Common myeloid progenitor, CD34-positive (primary cell): ENCODE measurements at regions not wholly inside any gene's neighbourhood (a gene's known extent, or its start where the extent isn't known, plus 50 kb on each side); places are given as distances from the start of the nearest gene placed in this dataset.
A peak's percentile ranks its signal among the peaks of the same experiment; 100 is the strongest.

Experiments
- CTCF ChIA-PET: fragments of 350-600 bp; sonication (Branson Sonifier 250); formaldehyde crosslinking; loops from one replicate; lab custom pipeline; 2021; ENCODE audit warnings: antibody characterized with exemption; lab: Charles Lee
- POLR2A ChIA-PET: fragments of 350-600 bp; sonication (Branson Sonifier 250); formaldehyde crosslinking; loops from one replicate; lab custom pipeline; 2021; ENCODE audit warnings: antibody characterized with exemption; lab: Charles Lee
- DNase-seq, 3 donors: peaks; one replicate each; pipeline versions ENCODE4 v3.0.0 to v3.0.0-alpha.2; 2013
- H3K27ac ChIP-seq, 2 experiments: 1 replicate in 1 of 2; 2 replicates in 1 of 2; pipeline ENCODE4 v1.7.0; 2013; ENCODE audit warnings: inconsistent platforms in 2 of 2, low read length in 2 of 2, mild to moderate bottlenecking in 2 of 2, low read depth in 1 of 2, moderate library complexity in 1 of 2; ENCODE audit not compliant: severe bottlenecking in 2 of 2, insufficient read depth in 1 of 2, poor library complexity in 1 of 2
- H3K27me3 ChIP-seq, 5 experiments: replicated peaks in 2 of 5; 1 replicate in 3 of 5; 2 replicates in 2 of 5; pipeline versions ENCODE4 v1.6.1 to v1.7.0; 2013; ENCODE audit warnings: low read length in 4 of 5, mild to moderate bottlenecking in 2 of 5, moderate library complexity in 2 of 5, inconsistent platforms in 1 of 5; ENCODE audit not compliant: insufficient read depth in 5 of 5, control insufficient read depth in 4 of 5
- H3K36me3 ChIP-seq, 4 experiments: 1 replicate in 2 of 4; 2 replicates in 2 of 4; pipeline versions ENCODE4 v1.6.1 to v1.7.0; 2013; ENCODE audit warnings: low read length in 3 of 4, control low read depth in 1 of 4, mild to moderate bottlenecking in 1 of 4; ENCODE audit not compliant: control insufficient read depth in 4 of 4, insufficient read depth in 4 of 4
- H3K4me1 ChIP-seq, 4 experiments: 1 replicate in 3 of 4; 2 replicates in 1 of 4; pipeline versions ENCODE4 v1.6.1 to v1.7.1; 2013; ENCODE audit warnings: low read length in 3 of 4, mild to moderate bottlenecking in 3 of 4, control low read depth in 1 of 4, inconsistent platforms in 1 of 4, moderate library complexity in 1 of 4; ENCODE audit not compliant: control insufficient read depth in 4 of 4, insufficient read depth in 4 of 4; ENCODE audit errors: control extremely low read depth in 1 of 4
- H3K4me3 ChIP-seq, 7 experiments: 1 replicate in 4 of 7; 2 replicates in 3 of 7; pipeline versions ENCODE4 v1.5.1 to v1.7.0; 2013; ENCODE audit warnings: mild to moderate bottlenecking in 7 of 7, low read length in 6 of 7, moderate library complexity in 6 of 7, inconsistent platforms in 2 of 7, low read depth in 2 of 7, control low read depth in 1 of 7; ENCODE audit not compliant: insufficient read depth in 4 of 7, control insufficient read depth in 1 of 7; ENCODE audit errors: extremely low read depth in 1 of 7
- H3K9me3 ChIP-seq, 5 experiments: 1 replicate in 4 of 5; 2 replicates in 1 of 5; pipeline versions ENCODE4 v1.6.1 to v1.7.1; 2013; ENCODE audit warnings: low read length in 4 of 5, mild to moderate bottlenecking in 2 of 5, inconsistent platforms in 1 of 5, low read depth in 1 of 5, moderate library complexity in 1 of 5; ENCODE audit not compliant: control insufficient read depth in 4 of 5, insufficient read depth in 2 of 5; ENCODE audit errors: control extremely low read depth in 1 of 5
- WGBS: methylation state at CpG from one replicate; pipeline ENCODE4 v1.1.5; 2013; ENCODE audit not compliant: insufficient coverage; 5-methylcytosine and 5-hydroxymethylcytosine counted together

DNA sequence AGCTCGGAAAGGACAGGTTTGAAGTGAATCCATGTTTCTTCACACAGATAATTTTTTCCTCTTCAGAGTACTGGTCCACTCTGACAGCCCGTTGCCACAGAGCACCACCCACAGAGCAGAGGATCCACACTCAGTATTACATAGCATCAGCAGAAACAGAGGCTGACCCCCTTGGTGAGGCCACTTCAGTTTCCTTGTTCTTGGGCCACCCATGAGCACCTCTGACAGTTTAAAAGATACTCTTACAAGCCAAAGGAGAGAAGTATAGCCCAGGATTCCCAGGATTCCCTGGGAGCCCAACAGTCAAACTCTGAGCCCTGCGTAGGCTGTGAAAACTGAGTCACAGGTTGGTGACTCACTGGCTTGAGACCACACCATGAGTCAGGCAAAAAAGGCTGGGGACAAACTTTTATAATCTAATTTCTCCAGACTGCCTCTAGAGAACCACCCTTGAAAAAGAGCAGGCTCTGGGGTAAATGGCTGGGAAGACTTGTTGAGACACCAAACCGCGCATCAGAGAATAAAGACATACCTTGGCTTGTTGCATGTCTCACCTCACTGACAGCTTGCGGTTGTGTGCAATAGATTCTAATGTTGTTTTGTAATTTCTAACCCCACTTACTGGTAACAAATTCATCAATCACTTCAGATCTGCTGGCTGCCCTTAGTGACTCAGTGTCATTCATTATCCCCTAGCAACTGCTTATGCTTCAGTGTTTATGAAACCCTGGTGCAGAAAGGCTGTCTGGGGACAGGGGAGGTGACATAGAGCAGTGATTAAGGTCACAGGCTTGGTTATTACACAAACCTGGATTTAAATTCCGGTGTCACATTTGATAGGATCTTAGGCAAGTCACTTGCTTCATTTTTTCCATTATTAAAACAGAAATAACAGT lies 56.9 kb upstream of the PRSS23 start:
- WGBS = 93% methylated on average over 4 of the region's 7 CpGs
- ChIA-PET CTCF (interaction anchor here (0.6 kb wide), 1 partner anchor 1840 kb away, joined by 3 read pairs; no protein-coding TSS in a partner anchor), POLR2A (no interaction called here)
- no peaks in the 10 kb centered on the region for H3K27me3 ChIP-seq
- H3K4me1 ChIP-seq = peaks cover 0 to 7% (median 0%) of the 10 kb centered on the region in 4 experiments
- H3K27ac ChIP-seq = peak overlapping the region in 1 of 2 experiments; percentile 55
- H3K9me3 ChIP-seq = peaks cover 0 to 3% (median 0%) of the 10 kb centered on the region in 5 experiments
- DNase-seq = peak; percentile 15 to 69 (median 68)
- H3K36me3 ChIP-seq = no peaks in the 10 kb centered on the region
- no peak overlapping the region for H3K4me3 ChIP-seq

DNA sequence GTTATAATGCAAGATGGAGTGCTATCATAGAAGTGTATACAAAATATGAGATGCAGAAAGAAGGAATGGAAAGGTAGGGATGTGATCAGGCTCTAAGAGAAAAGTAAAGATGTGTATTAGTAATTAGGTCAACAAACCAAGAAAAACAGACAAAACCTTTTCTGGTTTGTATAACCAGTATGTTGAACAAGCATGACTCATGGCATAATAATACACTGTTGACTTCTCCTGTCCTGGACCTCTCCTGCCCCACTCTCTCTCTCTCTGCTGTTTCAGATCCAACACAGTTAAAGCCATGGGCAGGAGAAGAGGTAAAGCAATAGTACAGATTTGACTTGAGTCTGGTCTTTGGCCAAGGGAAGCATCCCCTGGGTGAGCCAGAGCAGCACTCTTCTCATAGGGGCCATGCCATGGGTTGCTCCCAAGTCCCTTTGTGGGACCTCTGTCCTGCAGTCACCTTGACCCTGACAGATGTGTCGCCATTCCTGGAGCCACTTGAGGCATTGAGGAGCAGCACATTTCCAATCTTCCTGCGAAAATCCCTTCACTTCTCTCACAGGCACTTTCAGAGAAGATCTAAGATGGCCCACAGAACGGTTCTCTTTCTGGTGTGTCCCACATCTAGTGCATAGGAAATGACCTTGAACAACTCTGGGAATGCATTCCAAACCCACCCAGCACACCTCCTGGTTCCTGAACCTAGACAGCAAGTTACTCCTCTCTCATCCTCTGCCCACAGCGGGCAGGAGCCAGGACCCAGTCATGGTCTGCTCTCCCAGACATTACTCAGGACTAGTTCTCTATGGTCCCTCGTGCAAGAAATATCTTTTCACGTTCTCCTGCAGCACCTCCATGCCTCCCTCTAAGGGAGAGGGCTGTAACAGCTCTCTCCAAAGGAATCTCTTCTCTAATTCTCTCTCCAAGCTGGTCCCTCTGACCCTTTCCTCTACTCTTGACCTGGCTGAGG lies 58.2 kb upstream of the PRSS23 start:
- Histone ChIP-seq H3K36me3 (no peaks in the 10 kb centered on the region), H3K27me3 (no peaks in the 10 kb centered on the region), H3K9me3 (peaks cover 0 to 3% (median 0%) of the 10 kb centered on the region in 5 experiments), H3K4me3 (no peak overlapping the region), H3K27ac (no peak overlapping the region), H3K4me1 (peaks cover 0 to 7% (median 5%) of the 10 kb centered on the region in 4 experiments)
- no peak for DNase-seq
- ChIA-PET CTCF (no interaction called here), POLR2A (no interaction called here)
- 98% methylated on average over 6 of the region's 6 CpGs for WGBS

DNA sequence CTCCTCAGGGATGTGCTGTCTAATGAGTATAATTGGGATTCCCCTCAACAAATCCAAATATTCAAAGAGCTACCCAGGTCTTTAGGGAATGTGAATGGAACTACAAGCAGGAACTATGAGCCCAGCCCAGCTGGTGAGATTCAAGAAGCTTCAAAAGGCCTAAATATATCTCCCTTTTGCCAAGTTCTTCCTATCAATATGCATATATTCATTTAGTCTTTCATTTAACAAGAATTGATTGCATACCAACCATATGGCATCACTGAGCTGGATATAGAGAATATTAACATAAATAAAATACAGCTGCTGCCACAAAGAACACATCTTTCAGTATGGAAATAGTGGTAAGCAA lies 58.9 kb upstream of the PRSS23 start:
- no peak overlapping the region for H3K4me3 ChIP-seq
- ChIA-PET CTCF (interaction anchor here (1.1 kb wide), 1 partner anchor 8 kb away, joined by 4 read pairs; no protein-coding TSS in a partner anchor), POLR2A (no interaction called here)
- no peaks in the 10 kb centered on the region for H3K36me3 ChIP-seq
- DNase-seq = no peak
- peaks cover 0 to 3% (median 0%) of the 10 kb centered on the region in 5 experiments for H3K9me3 ChIP-seq
- no peak overlapping the region for H3K27ac ChIP-seq
- H3K27me3 ChIP-seq = no peaks in the 10 kb centered on the region
- peaks cover 0 to 7% (median 5%) of the 10 kb centered on the region in 4 experiments for H3K4me1 ChIP-seq

DNA sequence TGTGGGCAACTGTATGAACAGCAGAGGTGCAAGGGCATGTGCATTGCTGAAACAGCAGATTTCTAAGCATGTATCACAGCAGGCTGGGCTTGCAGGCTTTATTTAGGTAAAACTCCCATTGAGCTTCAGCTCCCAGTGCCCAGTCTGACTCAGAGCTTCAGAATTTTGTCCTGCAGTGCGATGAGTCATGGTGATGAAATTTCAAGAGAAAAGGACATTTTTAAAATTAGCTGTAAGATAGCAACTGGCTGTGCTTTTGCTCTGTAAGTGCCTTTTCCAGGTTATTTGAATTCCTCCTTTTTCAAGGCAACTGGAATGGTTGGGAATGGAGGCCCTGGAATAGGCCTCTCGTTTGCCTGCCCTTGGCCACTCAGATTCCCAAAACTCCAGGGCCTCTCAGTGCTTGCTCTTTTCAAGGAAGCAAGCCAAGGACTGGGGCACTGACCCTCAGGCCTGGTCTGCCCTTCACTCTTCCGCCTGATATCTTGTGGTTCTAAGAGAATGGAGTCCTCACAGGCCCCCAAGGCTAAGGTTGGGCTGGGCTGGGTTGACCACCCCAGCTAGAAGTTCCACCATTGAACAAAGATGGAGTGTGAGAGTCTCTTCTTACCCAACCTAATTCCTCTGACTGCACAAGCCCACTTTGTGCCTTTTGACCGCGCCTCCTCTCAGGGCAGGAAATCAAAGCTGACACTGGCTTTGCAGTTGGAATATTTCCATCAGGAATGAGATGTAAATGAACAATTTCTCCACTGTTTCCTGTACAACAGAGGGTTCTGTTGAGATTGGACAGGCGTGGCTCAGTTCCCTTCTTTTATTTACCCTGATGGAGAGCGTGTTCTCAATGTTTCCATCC lies 59.5 kb upstream of the PRSS23 start:
- H3K4me3 ChIP-seq = no peak overlapping the region

DNA sequence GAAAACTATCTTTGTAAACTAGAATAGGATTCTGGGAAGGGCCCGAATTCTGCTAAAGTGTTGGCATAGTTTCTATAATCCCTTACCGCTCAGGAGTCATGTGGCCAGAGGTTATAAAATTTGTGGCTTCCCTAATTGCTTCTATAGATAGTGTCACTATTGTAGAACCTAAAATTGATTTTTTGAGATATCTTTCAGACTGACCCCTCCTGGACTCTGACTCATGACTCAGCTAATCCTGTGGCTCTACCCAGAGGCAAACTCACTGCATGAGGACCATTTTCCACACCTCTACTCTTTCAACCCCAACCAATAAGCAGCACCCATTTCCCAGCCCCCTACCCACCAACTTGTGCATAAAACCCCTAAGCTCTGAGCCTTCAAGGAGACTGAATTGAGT lies 61.8 kb upstream of the PRSS23 start:
- no peaks in the 10 kb centered on the region for H3K27me3 ChIP-seq
- H3K9me3 ChIP-seq = no peaks in the 10 kb centered on the region
- peaks cover 0 to 7% (median 5%) of the 10 kb centered on the region in 4 experiments for H3K4me1 ChIP-seq
- no peak overlapping the region for H3K27ac ChIP-seq
- no peak for DNase-seq
- CTCF ChIA-PET = no interaction called here
- POLR2A ChIA-PET = no interaction called here
- H3K4me3 ChIP-seq = no peak overlapping the region
- H3K36me3 ChIP-seq = no peaks in the 10 kb centered on the region
- 80% methylated on average over 1 of the region's 2 CpGs for WGBS

More for the DNA sequence above, 59.5 kb upstream of the PRSS23 start:
- peak; percentile 14 to 69 (median 64) for DNase-seq
- POLR2A ChIA-PET = no interaction called here
- WGBS = 90% methylated on average over 4 of the region's 7 CpGs
- H3K9me3 ChIP-seq = peaks cover 0 to 3% (median 0%) of the 10 kb centered on the region in 5 experiments
- H3K27me3 ChIP-seq = no peaks in the 10 kb centered on the region
- peaks cover 0 to 7% (median 5%) of the 10 kb centered on the region in 4 experiments for H3K4me1 ChIP-seq
- no peak overlapping the region for H3K27ac ChIP-seq
- CTCF ChIA-PET = interaction anchor here (0.6 to 1.1 kb wide), 2 partner anchors 9 to 20 kb away, joined by 3 to 4 read pairs; no protein-coding TSS in a partner anchor
- H3K36me3 ChIP-seq = no peaks in the 10 kb centered on the region

DNA sequence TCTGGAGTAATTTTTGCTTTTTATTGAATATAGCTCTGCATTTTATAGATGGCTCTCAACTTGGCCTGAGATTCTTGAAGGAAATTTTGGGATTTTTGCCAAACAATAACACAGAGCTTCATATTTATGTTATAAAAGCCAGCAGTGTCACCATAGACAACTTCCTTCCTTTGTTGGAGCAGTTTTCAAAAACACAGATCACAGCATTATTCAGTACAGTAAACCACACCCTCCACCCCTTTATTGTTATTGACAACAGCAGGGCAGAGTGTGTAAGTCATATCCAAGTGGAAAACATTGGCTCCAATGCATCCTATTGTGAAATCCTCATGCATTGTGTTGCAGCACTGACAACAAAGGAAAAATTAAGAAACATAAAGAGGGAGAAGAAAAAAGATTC lies 62.6 kb upstream of the PRSS23 start:
- ChIA-PET CTCF (no interaction called here), POLR2A (no interaction called here)
- Histone ChIP-seq H3K36me3 (no peaks in the 10 kb centered on the region), H3K27me3 (no peaks in the 10 kb centered on the region), H3K27ac (no peak overlapping the region), H3K4me1 (peaks cover 0 to 6% (median 5%) of the 10 kb centered on the region in 4 experiments), H3K9me3 (no peaks in the 10 kb centered on the region), H3K4me3 (no peak overlapping the region)
- no peak for DNase-seq
